H1 (cell line): ENCODE measurements at regions not wholly inside any gene's neighbourhood (a gene's known extent, or its start where the extent isn't known, plus 50 kb on each side); places are given as distances from the start of the nearest gene placed in this dataset.

Source experiments
- CTCF ChIA-PET: fragments of 300-600 bp; sonication (Branson Sonifier 250); formaldehyde crosslinking; loops from one replicate; lab custom pipeline; 2021; ENCODE audit not compliant: partially characterized antibody; lab: Charles Lee
- POLR2A ChIA-PET: fragments of 300-600 bp; sonication (Branson Sonifier 250); formaldehyde crosslinking; loops from one replicate; lab custom pipeline; 2021; ENCODE audit warnings: inconsistent platforms; ENCODE audit not compliant: partially characterized antibody; lab: Charles Lee
- DNase-seq, 2 experiments: peaks; one replicate each; pipeline versions ENCODE4 v3.0.0 to v3.0.0-alpha.2; 2010 to 2022; ENCODE audit warnings: low spot score in 2 of 2, low read depth in 1 of 2, mixed read lengths in 1 of 2
- FAIRE-seq: peaks from 2 replicates; lab custom pipeline; 2011; peaks lifted over from hg19 to GRCh38; lab: Jason Lieb, UNC
- H2AFZ ChIP-seq: 2 replicates; pipeline ENCODE4 v1.8.1; 2012; ENCODE audit warnings: low read length, inconsistent platforms
- H2AK5ac ChIP-seq: 2 replicates; pipeline ENCODE4 v1.6.1; 2013; ENCODE audit warnings: low read depth, low read length
- H2BK120ac ChIP-seq: replicated peaks from 2 replicates; pipeline ENCODE3; 2013; ENCODE audit warnings: low read depth, low read length, inconsistent platforms
- H2BK12ac ChIP-seq: 2 replicates; pipeline ENCODE4 v1.6.1; 2013; ENCODE audit warnings: low read depth, low read length
- H2BK15ac ChIP-seq: 2 replicates; pipeline ENCODE4 v1.6.1; 2013; ENCODE audit warnings: low read length
- H2BK20ac ChIP-seq: 2 replicates; pipeline ENCODE4 v1.6.1; 2013; ENCODE audit warnings: low read length
- H2BK5ac ChIP-seq: 2 replicates; pipeline ENCODE4 v1.6.1; 2013; ENCODE audit warnings: low read depth, low read length
- H3K14ac ChIP-seq: 2 replicates; pipeline ENCODE4 v1.6.1; 2013; ENCODE audit warnings: inconsistent platforms; ENCODE audit not compliant: insufficient read length
- H3K18ac ChIP-seq: 2 replicates; pipeline ENCODE4 v1.6.1; 2013; ENCODE audit warnings: low read length; ENCODE audit errors: extremely low read depth
- H3K23ac ChIP-seq: 2 replicates; pipeline ENCODE4 v1.6.1; 2013; ENCODE audit warnings: inconsistent platforms; ENCODE audit not compliant: insufficient read length
- H3K23me2 ChIP-seq: 2 replicates; pipeline ENCODE4 v1.6.1; 2013; ENCODE audit warnings: low read depth, low read length
- H3K27ac ChIP-seq: 2 replicates; pipeline ENCODE4 v1.6.1; 2011; ENCODE audit warnings: low read depth, low read length, inconsistent platforms
- H3K27me3 ChIP-seq, 4 experiments: replicated peaks in 1 of 4; 1 replicate in 1 of 4; 2 replicates in 3 of 4; pipeline versions ENCODE4 v1.6.1 to v1.8.1; 2011 to 2013; ENCODE audit warnings: low read length in 3 of 4, mild to moderate bottlenecking in 3 of 4, inconsistent platforms in 2 of 4, mixed read lengths in 2 of 4, moderate library complexity in 1 of 4; ENCODE audit not compliant: control insufficient read depth in 3 of 4, insufficient read depth in 3 of 4; ENCODE audit errors: extremely low read depth in 1 of 4
- H3K36me3 ChIP-seq, 4 experiments: 2 replicates each; pipeline versions ENCODE4 v1.6.1 to v1.8.1; 2011 to 2013; ENCODE audit warnings: mild to moderate bottlenecking in 4 of 4, low read length in 3 of 4, moderate library complexity in 2 of 4, control low read depth in 1 of 4, inconsistent platforms in 1 of 4; ENCODE audit not compliant: insufficient read depth in 4 of 4, control insufficient read depth in 2 of 4
- H3K4ac ChIP-seq: replicated peaks from 2 replicates; pipeline ENCODE3; 2013; ENCODE audit warnings: low read length, low read depth, mixed read lengths, inconsistent platforms; ENCODE audit not compliant: insufficient read length
- H3K4me1 ChIP-seq, 4 experiments: replicated peaks in 1 of 4; 1 replicate in 1 of 4; 2 replicates in 3 of 4; pipeline versions ENCODE4 v1.6.1 to v1.8.1; 2011 to 2013; ENCODE audit warnings: low read length in 3 of 4, inconsistent platforms in 2 of 4, mixed read lengths in 1 of 4; ENCODE audit not compliant: insufficient read depth in 4 of 4, control insufficient read depth in 3 of 4
- H3K4me2 ChIP-seq, 2 experiments: 2 replicates each; pipeline versions ENCODE4 v1.6.1 to v1.8.1; 2011 to 2013; ENCODE audit warnings: low read depth in 2 of 2, low read length in 2 of 2, control low read depth in 1 of 2, inconsistent platforms in 1 of 2, mild to moderate bottlenecking in 1 of 2; ENCODE audit not compliant: insufficient read depth in 1 of 2
- H3K4me3 ChIP-seq, 4 experiments: fragments of 200-600, 300-600 bp in 1 of 4; sonication (generic), shearing (Covaris generic), sonication (Bioruptor Twin) in 1 of 4; 2 replicates each; pipeline versions ENCODE4 v1.5.1 to v1.8.1; 2011 to 2016; ENCODE audit warnings: low read length in 4 of 4, low read depth in 3 of 4, control low read depth in 2 of 4, inconsistent platforms in 2 of 4, mild to moderate bottlenecking in 2 of 4, mixed read lengths in 1 of 4, moderate library complexity in 1 of 4; ENCODE audit not compliant: insufficient read depth in 2 of 4; ENCODE audit errors: extremely low read depth in 1 of 4
- H3K56ac ChIP-seq: replicated peaks from 2 replicates; pipeline ENCODE3; 2013; ENCODE audit warnings: low read depth, mild to moderate bottlenecking, mixed read lengths, low read length, inconsistent platforms; ENCODE audit not compliant: insufficient read length
- H3K79me1 ChIP-seq: 2 replicates; pipeline ENCODE4 v1.6.1; 2013; ENCODE audit warnings: low read depth, low read length, control low read depth
- H3K79me2 ChIP-seq, 2 experiments: 2 replicates each; pipeline versions ENCODE4 v1.6.1 to v1.8.1; 2012 to 2013; ENCODE audit warnings: low read length in 2 of 2, mild to moderate bottlenecking in 2 of 2, inconsistent platforms in 1 of 2; ENCODE audit not compliant: insufficient read depth in 2 of 2, control insufficient read depth in 1 of 2
- H3K9ac ChIP-seq, 4 experiments: replicated peaks in 1 of 4; 1 replicate in 1 of 4; 2 replicates in 3 of 4; pipeline versions ENCODE4 v1.6.1 to v1.8.1; 2011 to 2013; ENCODE audit warnings: low read depth in 3 of 4, low read length in 3 of 4, control low read depth in 2 of 4, mild to moderate bottlenecking in 2 of 4, moderate library complexity in 2 of 4, inconsistent platforms in 1 of 4; ENCODE audit errors: extremely low read depth in 1 of 4
- H3K9me3 ChIP-seq, 2 experiments: 2 replicates each; pipeline versions ENCODE4 v1.6.1 to v1.8.1; 2012 to 2013; ENCODE audit warnings: mild to moderate bottlenecking in 2 of 2, moderate library complexity in 2 of 2, control low read depth in 1 of 2, inconsistent platforms in 1 of 2, low read depth in 1 of 2, low read length in 1 of 2, mixed read lengths in 1 of 2; ENCODE audit not compliant: insufficient read depth in 2 of 2
- H4K20me1 ChIP-seq, 2 experiments: replicated peaks in 1 of 2; 2 replicates each; pipeline versions ENCODE3 to v1.8.1; 2011 to 2013; ENCODE audit warnings: inconsistent platforms in 2 of 2, low read length in 2 of 2, mild to moderate bottlenecking in 1 of 2; ENCODE audit not compliant: insufficient read depth in 2 of 2, control insufficient read depth in 1 of 2
- H4K5ac ChIP-seq: 2 replicates; pipeline ENCODE4 v1.6.1; 2013; ENCODE audit warnings: low read length, low read depth, mixed read lengths, inconsistent platforms; ENCODE audit not compliant: insufficient read length
- H4K8ac ChIP-seq: 2 replicates; pipeline ENCODE4 v1.8.0; 2013; ENCODE audit warnings: mild to moderate bottlenecking, moderate library complexity, low read length, inconsistent platforms; ENCODE audit not compliant: insufficient read depth; ENCODE audit errors: extremely low read depth
- H4K91ac ChIP-seq: replicated peaks from 2 replicates; pipeline ENCODE3; 2013; ENCODE audit warnings: low read length, mixed read lengths, inconsistent platforms; ENCODE audit not compliant: insufficient read length
- ATF3 ChIP-seq: IDR thresholded peaks from 2 replicates; pipeline ENCODE4 v1.6.1; 2011; ENCODE audit warnings: low read depth, mild to moderate bottlenecking, low read length; ENCODE audit not compliant: insufficient read depth
- EP300 ChIP-seq, 2 experiments: IDR thresholded peaks; 1 replicate in 1 of 2; 2 replicates in 1 of 2; pipeline ENCODE4 v1.6.1; 2011 to 2012; ENCODE audit warnings: low read depth in 2 of 2, low read length in 2 of 2, mild to moderate bottlenecking in 2 of 2, borderline replicate concordance in 1 of 2, inconsistent platforms in 1 of 2, moderate library complexity in 1 of 2
- JUND ChIP-seq: IDR thresholded peaks from 2 replicates; pipeline ENCODE4 v1.6.1; 2011; ENCODE audit warnings: mild to moderate bottlenecking, improper control_type of control experiment, low read length
- SIRT6 ChIP-seq: IDR thresholded peaks from one replicate; pipeline ENCODE4 v1.7.1; 2012; ENCODE audit warnings: low read length, inconsistent platforms
- YY1 ChIP-seq: IDR thresholded peaks from 2 replicates; pipeline ENCODE4 v1.6.1; 2011; ENCODE audit warnings: low read depth, mild to moderate bottlenecking, low read length

GRCh38 chr5:120122703-120123102 lies 341.4 kb upstream of the PRR16 start:
- no peaks in the 10 kb centered on the region for H3K4me1 ChIP-seq
- H3K9me3 ChIP-seq, result no peaks in the 10 kb centered on the region
- H3K4ac ChIP-seq, result no peak overlapping the region
- no peak overlapping the region for H2BK120ac ChIP-seq
- no peak overlapping the region for H4K8ac ChIP-seq
- no peak overlapping the region for H3K4me3 ChIP-seq
- CTCF ChIA-PET, result interaction anchor here (1.3 to 1.4 kb wide), 2 partner anchors 9 to 13 kb away, joined by 3 to 4 read pairs; no protein-coding TSS in a partner anchor
- no peak overlapping the region for H3K23ac ChIP-seq
- no peak overlapping the region for H3K56ac ChIP-seq
- no peaks in the 10 kb centered on the region for H3K79me1 ChIP-seq
- H3K9ac ChIP-seq, result no peak overlapping the region
- H2BK15ac ChIP-seq, result no peak overlapping the region
- FAIRE-seq (no peak), DNase-seq (no peak)
- no peaks in the 10 kb centered on the region for H4K20me1 ChIP-seq
- H3K27ac ChIP-seq, result no peak overlapping the region
- no peak overlapping the region for H3K4me2 ChIP-seq
- H3K14ac ChIP-seq, result no peak overlapping the region
- H3K27me3 ChIP-seq, result no peaks in the 10 kb centered on the region
- no peaks in the 10 kb centered on the region for H3K36me3 ChIP-seq
- no peak overlapping the region for H2AK5ac ChIP-seq
- H4K5ac ChIP-seq, result no peak overlapping the region
- POLR2A ChIA-PET, result no interaction called here
- no peaks in the 10 kb centered on the region for H3K23me2 ChIP-seq
- no peak overlapping the region for H2BK5ac ChIP-seq
- no peak overlapping the region for H2AFZ ChIP-seq
- H2BK20ac ChIP-seq, result no peak overlapping the region
- no peaks in the 10 kb centered on the region for H3K79me2 ChIP-seq
- H3K18ac ChIP-seq, result no peak overlapping the region
- H2BK12ac ChIP-seq, result no peak overlapping the region
- no peak overlapping the region for H4K91ac ChIP-seq
- no peak for TF ChIP-seq ATF3
- no peak for TF ChIP-seq SIRT6
- no peak for TF ChIP-seq JUND
- no peak for TF ChIP-seq YY1
- TF ChIP-seq EP300 (IDR thresholded peaks at IDR 0.05; ENCODE audit: borderline replicate concordance in 1 of 2, low read depth in 2 of 2, low read length in 2 of 2), result no peak
